PFSK-1 (cell line): ENCODE measurements at regions not wholly inside any gene's neighbourhood (a gene's known extent, or its start where the extent isn't known, plus 50 kb on each side); places are given as distances from the start of the nearest gene placed in this dataset.

Experiments used
- FOXP2 ChIP-seq: optimal IDR thresholded peaks from 2 replicates; pipeline ENCODE3; 2011; ENCODE audit warnings: borderline replicate concordance, control low read depth, inconsistent platforms; ENCODE audit not compliant: insufficient read depth; ENCODE audit errors: extremely low read length, extremely low read depth
- POLR2AphosphoS5 ChIP-seq: IDR thresholded peaks from 2 replicates; pipeline ENCODE4 v1.6.1; 2012; ENCODE audit warnings: low read depth, mild to moderate bottlenecking, control low read depth, low read length, moderate library complexity
- REST ChIP-seq, 2 experiments: IDR thresholded peaks; 2 replicates each; pipeline versions ENCODE4 v1.6.1 to v1.8.0; 2011 to 2012; ENCODE audit warnings: low read depth in 2 of 2, low read length in 2 of 2, control low read depth in 1 of 2, inconsistent platforms in 1 of 2, mild to moderate bottlenecking in 1 of 2, moderate library complexity in 1 of 2; ENCODE audit not compliant: insufficient read depth in 1 of 2
- SIN3A ChIP-seq: IDR thresholded peaks from 2 replicates; pipeline ENCODE4 v1.6.1; 2012; ENCODE audit warnings: mild to moderate bottlenecking, low read length, moderate library complexity, borderline replicate concordance; ENCODE audit not compliant: insufficient read depth
- TAF1 ChIP-seq: IDR thresholded peaks from 2 replicates; pipeline ENCODE4 v1.6.1; 2012; ENCODE audit warnings: low read length, control low read depth, borderline replicate concordance; ENCODE audit not compliant: insufficient read depth

DNA sequence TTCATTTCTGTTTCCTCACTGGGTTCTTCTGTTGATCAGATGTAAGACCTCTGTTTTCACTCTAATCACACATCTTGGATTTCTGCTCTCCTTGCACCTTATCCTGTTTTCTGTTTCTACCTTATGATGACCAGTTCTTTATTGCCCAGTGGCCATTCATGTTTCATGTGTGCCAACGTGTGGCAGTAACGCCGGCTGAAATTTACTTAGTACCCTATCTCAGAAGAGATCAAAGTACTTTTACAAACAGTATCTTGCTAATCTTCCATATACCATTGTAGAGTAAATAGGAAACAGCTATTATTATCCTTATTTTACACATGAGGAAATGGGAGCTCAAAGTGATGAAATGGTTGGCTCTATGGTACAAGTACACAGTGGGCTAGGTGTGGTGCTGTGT is 74.0 kb downstream of the GATA3 start:
- TF ChIP-seq FOXP2 (no peak), REST (IDR thresholded peaks at IDR 0.05; ENCODE audit: insufficient read depth in 1 of 2, low read depth in 2 of 2, low read length in 2 of 2) (no peak), TAF1 (no peak), SIN3A (no peak), POLR2AphosphoS5 (no peak)

DNA sequence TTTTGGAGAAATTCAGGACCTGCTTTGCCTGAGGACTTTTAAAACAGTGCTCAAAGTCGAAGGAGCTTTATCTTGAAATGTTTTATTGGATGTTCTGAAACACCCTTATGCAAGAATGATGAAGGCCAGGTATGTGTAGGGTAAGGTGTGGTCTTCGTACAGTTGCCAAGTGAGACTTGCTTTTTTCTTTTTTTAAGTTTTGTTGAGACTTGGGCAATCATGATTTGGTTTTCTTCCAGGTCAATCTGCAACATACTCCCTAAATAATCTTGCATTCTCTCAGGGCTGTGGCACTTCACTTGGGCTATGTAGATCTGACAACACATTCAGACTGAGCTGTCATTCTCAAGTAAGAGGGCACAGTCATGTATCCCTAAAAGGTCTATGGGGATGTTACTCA is 75.0 kb downstream of the GATA3 start:
- TF ChIP-seq TAF1 (no peak), REST (IDR thresholded peaks at IDR 0.05; ENCODE audit: insufficient read depth in 1 of 2, low read depth in 2 of 2, low read length in 2 of 2) (no peak), POLR2AphosphoS5 (no peak), FOXP2 (no peak), SIN3A (no peak)

- no peak for TF ChIP-seq REST (IDR thresholded peaks at IDR 0.05; ENCODE audit: insufficient read depth in 1 of 2, low read depth in 2 of 2, low read length in 2 of 2)
- no peak for TF ChIP-seq FOXP2
- TF ChIP-seq SIN3A = no peak
- no peak for TF ChIP-seq TAF1
- no peak for TF ChIP-seq POLR2AphosphoS5
Measured at GRCh38 chr10:8130973-8131911, 76.8 kb downstream of the GATA3 start.

GRCh38 chr10:8133146-8133545 is 78.7 kb downstream of the GATA3 start:
- TF ChIP-seq TAF1 (no peak), FOXP2 (no peak), POLR2AphosphoS5 (no peak), REST (IDR thresholded peaks at IDR 0.05; ENCODE audit: insufficient read depth in 1 of 2, low read depth in 2 of 2, low read length in 2 of 2) (no peak), SIN3A (no peak)
